PC-9 (cell line): ENCODE measurements at regions not wholly inside any gene's neighbourhood (a gene's known extent, or its start where the extent isn't known, plus 50 kb on each side); places are given as distances from the start of the nearest gene placed in this dataset.

Experiments used
- BruUV-seq: library from RNA; stranded (reverse); fragments of 400-500 nt; replicated peaks from 2 replicates; lab custom pipeline; 2021; lab: Mats Ljungman, UMichigan
- CTCF ChIA-PET: fragments of 300-600 bp; sonication (Branson Sonifier 250); formaldehyde crosslinking; loops from one replicate; lab custom pipeline; 2022; ENCODE audit warnings: antibody characterized with exemption; lab: Charles Lee
- POLR2A ChIA-PET: fragments of 300-600 bp; sonication (Branson Sonifier 250); formaldehyde crosslinking; loops from one replicate; lab custom pipeline; 2022; ENCODE audit warnings: antibody characterized with exemption; ENCODE audit not compliant: unreplicated experiment; lab: Charles Lee
- DNase-seq, 2 experiments: peaks; one replicate each; pipeline versions ENCODE4 v3.0.0 to v3.0.0-alpha.2; 2015 to 2022; ENCODE audit warnings: mixed read lengths in 1 of 2
- H2AFZ ChIP-seq: fragments of 200-600 bp; sonication (generic); 2 replicates; pipeline ENCODE4 v1.8.1; 2017; ENCODE audit warnings: antibody characterized with exemption
- H3F3A ChIP-seq: fragments of 200-600 bp; sonication (generic); 2 replicates; pipeline ENCODE4 v1.8.1; 2017; ENCODE audit warnings: antibody characterized with exemption, mild to moderate bottlenecking, low read depth; ENCODE audit not compliant: insufficient read depth
- H3K27ac ChIP-seq: fragments of 200-600 bp; sonication (generic); 2 replicates; pipeline ENCODE4 v1.6.1; 2016; ENCODE audit warnings: mixed run types
- H3K27me3 ChIP-seq: fragments of 200-600 bp; sonication (generic); 2 replicates; pipeline ENCODE4 v1.6.1; 2016; ENCODE audit warnings: low read depth, mixed run types; ENCODE audit not compliant: insufficient read depth
- H3K36me3 ChIP-seq: fragments of 200-600 bp; sonication (generic); 2 replicates; pipeline ENCODE4 v1.6.1; 2016; ENCODE audit warnings: low read depth, mixed run types
- H3K4me1 ChIP-seq: fragments of 200-600 bp; sonication (generic); replicated peaks from 2 replicates; pipeline ENCODE4 v1.6.1; 2016; ENCODE audit warnings: mixed run types; ENCODE audit not compliant: insufficient read depth
- H3K4me2 ChIP-seq: fragments of 200-600 bp; sonication (generic); 2 replicates; pipeline ENCODE4 v1.6.1; 2017; ENCODE audit warnings: mixed run types
- H3K4me3 ChIP-seq: fragments of 200-600 bp; sonication (generic); 2 replicates; pipeline ENCODE4 v1.6.1; 2016; ENCODE audit warnings: mixed run types
- H3K79me2 ChIP-seq: fragments of 200-600 bp; sonication (generic); 2 replicates; pipeline ENCODE4 v1.6.1; 2017; ENCODE audit warnings: low read depth, mixed run types
- H3K9me2 ChIP-seq: fragments of 200-600 bp; sonication (generic); 2 replicates; pipeline ENCODE4 v1.8.1; 2017; ENCODE audit warnings: mild to moderate bottlenecking; ENCODE audit not compliant: insufficient read depth
- H3K9me3 ChIP-seq: fragments of 200-600 bp; sonication (generic); 2 replicates; pipeline ENCODE4 v1.8.1; 2016; ENCODE audit warnings: low read depth; ENCODE audit not compliant: insufficient read depth
- H4K20me1 ChIP-seq: fragments of 200-600 bp; sonication (generic); 2 replicates; pipeline ENCODE4 v1.8.1; 2017; ENCODE audit not compliant: insufficient read depth
- CTCF ChIP-seq: fragments of 200-600 bp; sonication (generic); conservative IDR thresholded peaks from 2 replicates; pipeline ENCODE4 v1.6.1; 2017; ENCODE audit warnings: mixed run types, antibody characterized with exemption, mild to moderate bottlenecking, moderate library complexity
- EZH2 ChIP-seq: fragments of 200-600 bp; sonication (generic); IDR thresholded peaks from 2 replicates; pipeline ENCODE4 v1.8.0; 2017; ENCODE audit warnings: antibody characterized with exemption, low read depth
- intact Hi-C: fragments of 100-400 bp; cut with micrococcal nuclease; formaldehyde crosslinking; loops from one replicate; pipeline ENCODE4 v1.10.0; 2022; ENCODE audit not compliant: unreplicated experiment

- no peaks in the 10 kb centered on the region for H3K79me2 ChIP-seq
- POLR2A ChIA-PET, result no interaction called here
- no peaks in the 10 kb centered on the region for H3K27me3 ChIP-seq
- no peak for TF ChIP-seq CTCF
- no peak for TF ChIP-seq EZH2
- H3K9me2 ChIP-seq, result no peaks in the 10 kb centered on the region
- H3K27ac ChIP-seq, result no peak overlapping the region
- no peaks in the 10 kb centered on the region for H3K36me3 ChIP-seq
- no peak overlapping the region for H2AFZ ChIP-seq
- intact Hi-C loops, result no loop called here
- H3K4me3 ChIP-seq, result no peak overlapping the region
- H3K4me1 ChIP-seq, result no peaks in the 10 kb centered on the region
- H3K9me3 ChIP-seq, result no peaks in the 10 kb centered on the region
- BruUV-seq, result no TSS peak
- H4K20me1 ChIP-seq, result no peaks in the 10 kb centered on the region
- CTCF ChIA-PET, result no interaction called here
- no peak overlapping the region for H3K4me2 ChIP-seq
- DNase-seq, result no peak
- H3F3A ChIP-seq, result no peaks in the 10 kb centered on the region
Measured at GRCh38 chr18:22739061-22739642, 194.0 kb upstream of the RBBP8 start.

GRCh38 chr18:22739789-22740188 lies 193.3 kb upstream of the RBBP8 start:
- BruUV-seq, result no TSS peak
- Histone ChIP-seq H2AFZ (no peak overlapping the region), H3K4me2 (no peak overlapping the region), H3K4me1 (no peaks in the 10 kb centered on the region), H3K36me3 (no peaks in the 10 kb centered on the region), H3K4me3 (no peak overlapping the region), H4K20me1 (no peaks in the 10 kb centered on the region), H3K79me2 (no peaks in the 10 kb centered on the region), H3K27ac (no peak overlapping the region), H3K27me3 (no peaks in the 10 kb centered on the region), H3K9me2 (no peaks in the 10 kb centered on the region), H3K9me3 (no peaks in the 10 kb centered on the region), H3F3A (no peaks in the 10 kb centered on the region)
- DNase-seq, result no peak
- TF ChIP-seq EZH2 (no peak), CTCF (no peak)
- ChIA-PET CTCF (no interaction called here), POLR2A (no interaction called here)
- intact Hi-C loops, result no loop called here

- Histone ChIP-seq H3F3A (no peaks in the 10 kb centered on the region), H3K9me3 (no peaks in the 10 kb centered on the region), H2AFZ (no peak overlapping the region), H3K9me2 (no peaks in the 10 kb centered on the region), H3K4me3 (no peak overlapping the region), H4K20me1 (no peaks in the 10 kb centered on the region), H3K27me3 (no peaks in the 10 kb centered on the region), H3K36me3 (no peaks in the 10 kb centered on the region), H3K4me2 (no peak overlapping the region), H3K27ac (no peak overlapping the region), H3K79me2 (no peaks in the 10 kb centered on the region), H3K4me1 (no peaks in the 10 kb centered on the region)
- ChIA-PET CTCF (no interaction called here), POLR2A (no interaction called here)
- BruUV-seq, result no TSS peak
- no peak for DNase-seq
- intact Hi-C loops, result no loop called here
- TF ChIP-seq EZH2, result no peak
- no peak for TF ChIP-seq CTCF
Measured at GRCh38 chr18:22741318-22741717, 191.8 kb upstream of the RBBP8 start.
